Renal cortex interstitium (tissue), 11 donors: ENCODE measurements at regions not wholly inside any gene's neighbourhood (a gene's known extent, or its start where the extent isn't known, plus 50 kb on each side); places are given as distances from the start of the nearest gene placed in this dataset.
A peak's percentile ranks its signal among the peaks of the same experiment; 100 is the strongest.

Source experiments
- DNase-seq, 11 donors: peaks; one replicate each; pipeline ENCODE4 v3.0.0-alpha.2; 2013; ENCODE audit warnings: low read depth in 9 of 11, low spot score in 4 of 11; ENCODE audit errors: extremely low read depth in 1 of 11

GRCh38 chr2:145020694-145021093 is 500.8 kb upstream of the ZEB2 start:
- DNase-seq, result no peak

- DNase-seq, result no peak
Measured at GRCh38 chr2:145020139-145020538, 500.2 kb upstream of the ZEB2 start.

- DNase-seq, result no peak
Measured at GRCh38 chr2:145018502-145018901, 498.6 kb upstream of the ZEB2 start.

GRCh38 chr2:145017149-145017548 is 497.2 kb upstream of the ZEB2 start:
- DNase-seq, result no peak

- no peak for DNase-seq
Measured at GRCh38 chr2:145016711-145017110, 496.8 kb upstream of the ZEB2 start.

GRCh38 chr2:145015561-145015960 is 495.6 kb upstream of the ZEB2 start:
- DNase-seq, result no peak

- DNase-seq, result no peak
Measured at GRCh38 chr2:145012806-145013205, 492.9 kb upstream of the ZEB2 start.

- peak in 2 of 11 donors; percentile 29 to 35 for DNase-seq
Measured at GRCh38 chr2:145012214-145012670, 492.3 kb upstream of the ZEB2 start.

GRCh38 chr2:145010635-145011034 is 490.7 kb upstream of the ZEB2 start:
- no peak for DNase-seq

- DNase-seq, result no peak
Measured at GRCh38 chr2:145007960-145008263, 488.0 kb upstream of the ZEB2 start.

GRCh38 chr2:145007093-145007959 is 487.4 kb upstream of the ZEB2 start:
- no peak for DNase-seq

- DNase-seq, result no peak
Measured at GRCh38 chr2:145002624-145003023, 482.7 kb upstream of the ZEB2 start.

GRCh38 chr2:145000376-145000775 is 480.5 kb upstream of the ZEB2 start:
- DNase-seq, result no peak

GRCh38 chr2:144999936-145000335 is 480.0 kb upstream of the ZEB2 start:
- no peak for DNase-seq

- no peak for DNase-seq
Measured at GRCh38 chr2:144999071-144999875, 479.4 kb upstream of the ZEB2 start.

- DNase-seq, result no peak
Measured at GRCh38 chr2:144998435-144998834, 478.5 kb upstream of the ZEB2 start.

GRCh38 chr2:144996225-144996795 is 476.4 kb upstream of the ZEB2 start:
- DNase-seq, result no peak

- DNase-seq, result no peak
Measured at GRCh38 chr2:144995482-144995881, 475.6 kb upstream of the ZEB2 start.

GRCh38 chr2:144990661-144991060 is 470.7 kb upstream of the ZEB2 start:
- no peak for DNase-seq
